Panc1 (cell line): ENCODE measurements at regions not wholly inside any gene's neighbourhood (a gene's known extent, or its start where the extent isn't known, plus 50 kb on each side); places are given as distances from the start of the nearest gene placed in this dataset.

ENCODE experiments used
- POLR2AphosphoS5 ChIP-seq: IDR thresholded peaks from 2 replicates; pipeline ENCODE4 v1.6.1; 2012; ENCODE audit warnings: mild to moderate bottlenecking, low read depth, low read length, moderate library complexity
- SIN3A ChIP-seq: IDR thresholded peaks from 2 replicates; pipeline ENCODE4 v1.6.1; 2012; ENCODE audit warnings: low read depth, mild to moderate bottlenecking, low read length, moderate library complexity, borderline replicate concordance; ENCODE audit not compliant: insufficient read depth
- TF ChIP-seq, protein P1 (sequence below), 2 experiments: IDR thresholded peaks; 2 replicates each; pipeline ENCODE4 v1.6.1; 2011 to 2012; ENCODE audit warnings: low read depth in 2 of 2, control low read depth in 1 of 2, low read length in 1 of 2, mild to moderate bottlenecking in 1 of 2, moderate library complexity in 1 of 2; ENCODE audit not compliant: insufficient read depth in 1 of 2
- TF ChIP-seq, protein P2 (sequence below): fragments of 450-650 bp; IDR thresholded peaks from 2 replicates; pipeline ENCODE4 v1.5.1; 2017; ENCODE audit warnings: mild to moderate bottlenecking

- TF ChIP-seq, protein P1, sequence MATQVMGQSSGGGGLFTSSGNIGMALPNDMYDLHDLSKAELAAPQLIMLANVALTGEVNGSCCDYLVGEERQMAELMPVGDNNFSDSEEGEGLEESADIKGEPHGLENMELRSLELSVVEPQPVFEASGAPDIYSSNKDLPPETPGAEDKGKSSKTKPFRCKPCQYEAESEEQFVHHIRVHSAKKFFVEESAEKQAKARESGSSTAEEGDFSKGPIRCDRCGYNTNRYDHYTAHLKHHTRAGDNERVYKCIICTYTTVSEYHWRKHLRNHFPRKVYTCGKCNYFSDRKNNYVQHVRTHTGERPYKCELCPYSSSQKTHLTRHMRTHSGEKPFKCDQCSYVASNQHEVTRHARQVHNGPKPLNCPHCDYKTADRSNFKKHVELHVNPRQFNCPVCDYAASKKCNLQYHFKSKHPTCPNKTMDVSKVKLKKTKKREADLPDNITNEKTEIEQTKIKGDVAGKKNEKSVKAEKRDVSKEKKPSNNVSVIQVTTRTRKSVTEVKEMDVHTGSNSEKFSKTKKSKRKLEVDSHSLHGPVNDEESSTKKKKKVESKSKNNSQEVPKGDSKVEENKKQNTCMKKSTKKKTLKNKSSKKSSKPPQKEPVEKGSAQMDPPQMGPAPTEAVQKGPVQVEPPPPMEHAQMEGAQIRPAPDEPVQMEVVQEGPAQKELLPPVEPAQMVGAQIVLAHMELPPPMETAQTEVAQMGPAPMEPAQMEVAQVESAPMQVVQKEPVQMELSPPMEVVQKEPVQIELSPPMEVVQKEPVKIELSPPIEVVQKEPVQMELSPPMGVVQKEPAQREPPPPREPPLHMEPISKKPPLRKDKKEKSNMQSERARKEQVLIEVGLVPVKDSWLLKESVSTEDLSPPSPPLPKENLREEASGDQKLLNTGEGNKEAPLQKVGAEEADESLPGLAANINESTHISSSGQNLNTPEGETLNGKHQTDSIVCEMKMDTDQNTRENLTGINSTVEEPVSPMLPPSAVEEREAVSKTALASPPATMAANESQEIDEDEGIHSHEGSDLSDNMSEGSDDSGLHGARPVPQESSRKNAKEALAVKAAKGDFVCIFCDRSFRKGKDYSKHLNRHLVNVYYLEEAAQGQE (IDR thresholded peaks at IDR 0.05; ENCODE audit: insufficient read depth in 1 of 2, low read depth in 2 of 2, low read length in 1 of 2): no peak
- TF ChIP-seq, protein P2, sequence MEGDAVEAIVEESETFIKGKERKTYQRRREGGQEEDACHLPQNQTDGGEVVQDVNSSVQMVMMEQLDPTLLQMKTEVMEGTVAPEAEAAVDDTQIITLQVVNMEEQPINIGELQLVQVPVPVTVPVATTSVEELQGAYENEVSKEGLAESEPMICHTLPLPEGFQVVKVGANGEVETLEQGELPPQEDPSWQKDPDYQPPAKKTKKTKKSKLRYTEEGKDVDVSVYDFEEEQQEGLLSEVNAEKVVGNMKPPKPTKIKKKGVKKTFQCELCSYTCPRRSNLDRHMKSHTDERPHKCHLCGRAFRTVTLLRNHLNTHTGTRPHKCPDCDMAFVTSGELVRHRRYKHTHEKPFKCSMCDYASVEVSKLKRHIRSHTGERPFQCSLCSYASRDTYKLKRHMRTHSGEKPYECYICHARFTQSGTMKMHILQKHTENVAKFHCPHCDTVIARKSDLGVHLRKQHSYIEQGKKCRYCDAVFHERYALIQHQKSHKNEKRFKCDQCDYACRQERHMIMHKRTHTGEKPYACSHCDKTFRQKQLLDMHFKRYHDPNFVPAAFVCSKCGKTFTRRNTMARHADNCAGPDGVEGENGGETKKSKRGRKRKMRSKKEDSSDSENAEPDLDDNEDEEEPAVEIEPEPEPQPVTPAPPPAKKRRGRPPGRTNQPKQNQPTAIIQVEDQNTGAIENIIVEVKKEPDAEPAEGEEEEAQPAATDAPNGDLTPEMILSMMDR: no peak
- TF ChIP-seq SIN3A (no peak), POLR2AphosphoS5 (no peak)
Observed at GRCh38 chr4:123755655-123756054, 359.1 kb downstream of the SPRY1 start.
